OCI-LY3 (cell line): ENCODE measurements at regions not wholly inside any gene's neighbourhood (a gene's known extent, or its start where the extent isn't known, plus 50 kb on each side); places are given as distances from the start of the nearest gene placed in this dataset.
"Not testable (repeated sequence)": the region's sequence is repeated elsewhere in the genome, so short reads cannot be mapped to it uniquely, and the experiment has no call there.

ENCODE experiments used
- H2AFZ ChIP-seq: fragments of 200-600, 300-600 bp; shearing (Covaris generic); 2 replicates; pipeline ENCODE4 v1.6.0; 2014; ENCODE audit warnings: antibody characterized with exemption, low read depth, low read length
- H3K27ac ChIP-seq: fragments of 200-600, 300-600 bp; sonication (generic); 2 replicates; pipeline ENCODE4 v1.5.1; 2014; ENCODE audit warnings: mild to moderate bottlenecking, low read length, moderate library complexity, mixed read lengths
- H3K27me3 ChIP-seq: fragments of 200-600, 300-600 bp; sonication (generic); 2 replicates; pipeline ENCODE4 v1.6.1; 2014; ENCODE audit warnings: low read depth, low read length, mixed read lengths
- H3K36me3 ChIP-seq: fragments of 200-600, 300-600 bp; sonication (generic); replicated peaks from 2 replicates; pipeline ENCODE3; 2014; ENCODE audit warnings: low read depth, low read length, mixed read lengths
- H3K4me1 ChIP-seq: fragments of 300-600, 200-600 bp; sonication (generic); 2 replicates; pipeline ENCODE4 v1.6.1; 2014; ENCODE audit warnings: low read length, mixed read lengths
- H3K4me2 ChIP-seq: fragments of 200-600, 300-600 bp; sonication (generic); 2 replicates; pipeline ENCODE4 v1.6.1; 2014; ENCODE audit warnings: low read length, mixed read lengths
- H3K4me3 ChIP-seq: fragments of 300-600, 200-600 bp; sonication (generic); 2 replicates; pipeline ENCODE4 v1.5.1; 2014; ENCODE audit warnings: antibody characterized with exemption, mild to moderate bottlenecking, low read length, moderate library complexity
- H3K79me2 ChIP-seq: fragments of 300-600, 200-600 bp; shearing (Covaris generic); 2 replicates; pipeline ENCODE4 v1.6.1; 2014; ENCODE audit warnings: mild to moderate bottlenecking, low read length, mixed read lengths
- H3K9ac ChIP-seq: fragments of 300-600, 200-600 bp; shearing (Covaris generic); 2 replicates; pipeline ENCODE4 v1.6.0; 2014; ENCODE audit warnings: mild to moderate bottlenecking, low read length, moderate library complexity
- H3K9me3 ChIP-seq: fragments of 200-600, 300-600 bp; shearing (Covaris generic); 2 replicates; pipeline ENCODE4 v1.6.1; 2014; ENCODE audit warnings: low read length, mixed read lengths; ENCODE audit not compliant: insufficient read depth
- H4K20me1 ChIP-seq: fragments of 200-600, 300-600 bp; sonication (generic); 2 replicates; pipeline ENCODE4 v1.6.1; 2016; ENCODE audit warnings: low read length, mixed read lengths; ENCODE audit not compliant: insufficient read depth

- H3K4me1 ChIP-seq, H3K27me3 ChIP-seq, H3K9me3 ChIP-seq, H3K36me3 ChIP-seq, H4K20me1 ChIP-seq, H2AFZ ChIP-seq, H3K27ac ChIP-seq, H3K9ac ChIP-seq, H3K4me2 ChIP-seq, H3K79me2 ChIP-seq, H3K4me3 ChIP-seq: not testable (repeated sequence)
These were observed 107.6 kb downstream of the SRGAP2 start for GRCh38 chr1:206310948-206311347.

GRCh38 chr1:206311611-206312273 is 108.4 kb downstream of the SRGAP2 start:
- H2AFZ ChIP-seq, H3K27ac ChIP-seq, H4K20me1 ChIP-seq, H3K36me3 ChIP-seq, H3K4me1 ChIP-seq, H3K9ac ChIP-seq, H3K4me3 ChIP-seq, H3K9me3 ChIP-seq, H3K4me2 ChIP-seq, H3K79me2 ChIP-seq, H3K27me3 ChIP-seq: not testable (repeated sequence)

GRCh38 chr1:206312274-206312665 is 108.9 kb downstream of the SRGAP2 start:
- H3K4me1 ChIP-seq, H3K27ac ChIP-seq, H3K4me3 ChIP-seq, H3K9me3 ChIP-seq, H4K20me1 ChIP-seq, H2AFZ ChIP-seq, H3K4me2 ChIP-seq, H3K9ac ChIP-seq, H3K79me2 ChIP-seq, H3K27me3 ChIP-seq, H3K36me3 ChIP-seq: not testable (repeated sequence)

GRCh38 chr1:206314951-206315636 is 111.8 kb downstream of the SRGAP2 start:
- H3K4me3 ChIP-seq, H4K20me1 ChIP-seq, H3K4me2 ChIP-seq: not testable (repeated sequence)

GRCh38 chr1:206316901-206317300 is 113.6 kb downstream of the SRGAP2 start:
- not testable (repeated sequence) for H3K79me2 ChIP-seq

More at GRCh38 chr1:206314951-206315636, 111.8 kb downstream of the SRGAP2 start:
- H3K27me3 ChIP-seq, H3K36me3 ChIP-seq, H3K4me1 ChIP-seq, H3K9ac ChIP-seq, H3K9me3 ChIP-seq, H3K27ac ChIP-seq, H2AFZ ChIP-seq, H3K79me2 ChIP-seq: not testable (repeated sequence)

GRCh38 chr1:206317878-206318514 is 114.7 kb downstream of the SRGAP2 start:
- H3K4me1 ChIP-seq, H3K27ac ChIP-seq, H3K79me2 ChIP-seq, H3K27me3 ChIP-seq, H4K20me1 ChIP-seq, H3K36me3 ChIP-seq, H3K9ac ChIP-seq, H3K4me3 ChIP-seq, H2AFZ ChIP-seq, H3K4me2 ChIP-seq, H3K9me3 ChIP-seq: not testable (repeated sequence)

More at GRCh38 chr1:206316901-206317300, 113.6 kb downstream of the SRGAP2 start:
- H3K27me3 ChIP-seq, H3K4me2 ChIP-seq, H3K4me1 ChIP-seq, H4K20me1 ChIP-seq, H3K27ac ChIP-seq, H3K36me3 ChIP-seq, H3K4me3 ChIP-seq, H3K9me3 ChIP-seq, H2AFZ ChIP-seq, H3K9ac ChIP-seq: not testable (repeated sequence)

- H3K4me3 ChIP-seq, H3K4me2 ChIP-seq, H4K20me1 ChIP-seq, H3K27ac ChIP-seq, H3K9me3 ChIP-seq, H3K79me2 ChIP-seq, H2AFZ ChIP-seq, H3K9ac ChIP-seq, H3K4me1 ChIP-seq, H3K36me3 ChIP-seq, H3K27me3 ChIP-seq: not testable (repeated sequence)
These were observed 116.9 kb downstream of the SRGAP2 start for GRCh38 chr1:206320227-206320626.

- H3K9me3 ChIP-seq, H3K27me3 ChIP-seq, H3K9ac ChIP-seq, H3K4me3 ChIP-seq, H3K4me2 ChIP-seq, H3K36me3 ChIP-seq, H3K4me1 ChIP-seq, H3K79me2 ChIP-seq, H3K27ac ChIP-seq, H4K20me1 ChIP-seq, H2AFZ ChIP-seq: not testable (repeated sequence)
These were observed 123.0 kb downstream of the SRGAP2 start for GRCh38 chr1:206326159-206326939.

GRCh38 chr1:206331597-206331996 is 128.3 kb downstream of the SRGAP2 start:
- not testable (repeated sequence) for H3K4me2 ChIP-seq, H2AFZ ChIP-seq, H3K27me3 ChIP-seq, H3K36me3 ChIP-seq, H4K20me1 ChIP-seq, H3K4me3 ChIP-seq, H3K9ac ChIP-seq, H3K9me3 ChIP-seq, H3K79me2 ChIP-seq, H3K27ac ChIP-seq, H3K4me1 ChIP-seq
